Erythroblast (primary cell): ENCODE measurements at regions not wholly inside any gene's neighbourhood (a gene's known extent, or its start where the extent isn't known, plus 50 kb on each side); places are given as distances from the start of the nearest gene placed in this dataset.

ENCODE experiments used
- GATA1 ChIP-seq: IDR thresholded peaks from 2 replicates; pipeline ENCODE4 v1.6.1; 2011; ENCODE audit warnings: low read depth, mild to moderate bottlenecking, control low read depth, low read length, moderate library complexity
- POLR2A ChIP-seq: IDR thresholded peaks from 2 replicates; pipeline ENCODE4 v1.6.1; 2011; ENCODE audit warnings: mild to moderate bottlenecking, low read length

GRCh38 chr14:89490466-89490865 lies 73.4 kb upstream of the FOXN3 start:
- TF ChIP-seq POLR2A (no peak), GATA1 (no peak)
